ENCODE measurements at regions not wholly inside any gene's neighbourhood (a gene's known extent, or its start where the extent isn't known, plus 50 kb on each side); places are given as distances from the start of the nearest gene placed in this dataset.

- H3K4me3 ChIP-seq = no peak overlapping the region
- H3K9me3 ChIP-seq = no peaks in the 10 kb centered on the region
- H3K36me3 ChIP-seq = no peaks in the 10 kb centered on the region
- H3K27me3 ChIP-seq = no peaks in the 10 kb centered on the region
- DNase-seq = no peak
- no peaks in the 10 kb centered on the region for H3K4me1 ChIP-seq
- no peak for ATAC-seq
- intact Hi-C loops (cut with DNase I; ENCODE audit: low total_unique reads) (no loop called here), in situ Hi-C loops (cut with MboI; ENCODE audit: low sequenced_read_pairs in 4 of 4) (no loop called here)
- TF ChIP-seq POLR2A (IDR thresholded peaks at IDR 0.05) = no peak
- no peak overlapping the region for H3K27ac ChIP-seq
Measured at GRCh38 chr13:74645586-74645985, 511.4 kb upstream of the KLF12 start.

DNA sequence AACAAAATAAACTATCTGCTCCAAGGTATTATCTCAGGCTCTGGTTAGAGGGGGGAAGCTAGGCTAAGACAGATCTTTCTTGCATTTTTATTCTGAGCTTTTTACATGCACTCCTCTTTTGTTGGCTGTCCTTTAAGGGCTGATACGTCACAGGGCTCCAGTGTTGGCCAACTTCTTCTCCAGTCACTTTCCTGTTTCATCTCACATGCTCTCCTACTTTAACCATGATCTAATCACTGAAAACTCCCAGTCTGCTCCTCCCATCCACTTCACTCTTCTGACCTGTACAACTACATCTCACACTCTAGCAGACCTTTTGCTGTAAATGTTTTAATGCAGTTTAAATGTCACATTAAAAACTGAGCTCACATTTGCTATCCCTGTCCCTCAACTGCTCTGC, 510.0 kb upstream of the KLF12 start:
- H3K4me1 ChIP-seq = no peaks in the 10 kb centered on the region
- intact Hi-C loops (cut with DNase I; ENCODE audit: low total_unique reads) (no loop called here), in situ Hi-C loops (cut with MboI; ENCODE audit: low sequenced_read_pairs in 4 of 4) (no loop called here)
- H3K27ac ChIP-seq = no peak overlapping the region
- ATAC-seq (no peak), DNase-seq (no peak)
- H3K9me3 ChIP-seq = no peaks in the 10 kb centered on the region
- H3K4me3 ChIP-seq = no peak overlapping the region
- H3K36me3 ChIP-seq = no peaks in the 10 kb centered on the region
- no peak for TF ChIP-seq POLR2A (IDR thresholded peaks at IDR 0.05)
- TF ChIP-seq, protein P1, sequence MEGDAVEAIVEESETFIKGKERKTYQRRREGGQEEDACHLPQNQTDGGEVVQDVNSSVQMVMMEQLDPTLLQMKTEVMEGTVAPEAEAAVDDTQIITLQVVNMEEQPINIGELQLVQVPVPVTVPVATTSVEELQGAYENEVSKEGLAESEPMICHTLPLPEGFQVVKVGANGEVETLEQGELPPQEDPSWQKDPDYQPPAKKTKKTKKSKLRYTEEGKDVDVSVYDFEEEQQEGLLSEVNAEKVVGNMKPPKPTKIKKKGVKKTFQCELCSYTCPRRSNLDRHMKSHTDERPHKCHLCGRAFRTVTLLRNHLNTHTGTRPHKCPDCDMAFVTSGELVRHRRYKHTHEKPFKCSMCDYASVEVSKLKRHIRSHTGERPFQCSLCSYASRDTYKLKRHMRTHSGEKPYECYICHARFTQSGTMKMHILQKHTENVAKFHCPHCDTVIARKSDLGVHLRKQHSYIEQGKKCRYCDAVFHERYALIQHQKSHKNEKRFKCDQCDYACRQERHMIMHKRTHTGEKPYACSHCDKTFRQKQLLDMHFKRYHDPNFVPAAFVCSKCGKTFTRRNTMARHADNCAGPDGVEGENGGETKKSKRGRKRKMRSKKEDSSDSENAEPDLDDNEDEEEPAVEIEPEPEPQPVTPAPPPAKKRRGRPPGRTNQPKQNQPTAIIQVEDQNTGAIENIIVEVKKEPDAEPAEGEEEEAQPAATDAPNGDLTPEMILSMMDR (IDR thresholded peaks at IDR 0.05 in 4 of 5, conservative IDR thresholded peaks at IDR 0.05 in 1 of 5) = no peak
- H3K27me3 ChIP-seq = no peaks in the 10 kb centered on the region

- Histone ChIP-seq H3K9me3 (no peaks in the 10 kb centered on the region), H3K4me1 (no peaks in the 10 kb centered on the region), H3K4me3 (no peak overlapping the region), H3K27ac (no peak overlapping the region), H3K36me3 (no peaks in the 10 kb centered on the region), H3K27me3 (no peaks in the 10 kb centered on the region)
- in situ Hi-C loops (cut with MboI; ENCODE audit: low sequenced_read_pairs in 4 of 4) (no loop called here), intact Hi-C loops (cut with DNase I; ENCODE audit: low total_unique reads) (no loop called here)
- no peak for DNase-seq
- no peak for ATAC-seq
- no peak for TF ChIP-seq POLR2A (IDR thresholded peaks at IDR 0.05)
- TF ChIP-seq, protein P1 (IDR thresholded peaks at IDR 0.05 in 4 of 5, conservative IDR thresholded peaks at IDR 0.05 in 1 of 5) = no peak
Measured at GRCh38 chr13:74641586-74641985, 507.4 kb upstream of the KLF12 start.

- in situ Hi-C loops (cut with MboI; ENCODE audit: low sequenced_read_pairs in 4 of 4) (no loop called here), intact Hi-C loops (cut with DNase I; ENCODE audit: low total_unique reads) (no loop called here)
- ATAC-seq (no peak), DNase-seq (no peak)
- Histone ChIP-seq H3K27ac (no peak overlapping the region), H3K27me3 (no peaks in the 10 kb centered on the region), H3K36me3 (no peaks in the 10 kb centered on the region), H3K4me1 (no peaks in the 10 kb centered on the region), H3K4me3 (no peak overlapping the region), H3K9me3 (no peaks in the 10 kb centered on the region)
- no peak for TF ChIP-seq POLR2A (IDR thresholded peaks at IDR 0.05)
- TF ChIP-seq, protein P1 (IDR thresholded peaks at IDR 0.05 in 4 of 5, conservative IDR thresholded peaks at IDR 0.05 in 1 of 5) = no peak
Measured at GRCh38 chr13:74633734-74634133, 499.5 kb upstream of the KLF12 start.

- no peaks in the 10 kb centered on the region for H3K9me3 ChIP-seq
- in situ Hi-C loops (cut with MboI; ENCODE audit: low sequenced_read_pairs in 4 of 4) (no loop called here), intact Hi-C loops (cut with DNase I; ENCODE audit: low total_unique reads) (no loop called here)
- no peaks in the 10 kb centered on the region for H3K4me1 ChIP-seq
- ATAC-seq = no peak
- no peak overlapping the region for H3K27ac ChIP-seq
- no peak for DNase-seq
- no peaks in the 10 kb centered on the region for H3K36me3 ChIP-seq
- no peaks in the 10 kb centered on the region for H3K27me3 ChIP-seq
- no peak overlapping the region for H3K4me3 ChIP-seq
- no peak for TF ChIP-seq POLR2A (IDR thresholded peaks at IDR 0.05)
- TF ChIP-seq, protein P1 (IDR thresholded peaks at IDR 0.05 in 4 of 5, conservative IDR thresholded peaks at IDR 0.05 in 1 of 5) = no peak
Measured at GRCh38 chr13:74629985-74630384, 495.8 kb upstream of the KLF12 start.

All from gastrocnemius medialis (tissue), 4 donors.